ENCODE measurements at regions not wholly inside any gene's neighbourhood (a gene's known extent, or its start where the extent isn't known, plus 50 kb on each side); places are given as distances from the start of the nearest gene placed in this dataset.

- TF ChIP-seq POLR2A (IDR thresholded peaks at IDR 0.05) (no peak), CTCF (IDR thresholded peaks at IDR 0.05) (no peak), POLR2AphosphoS5 (IDR thresholded peaks at IDR 0.05; ENCODE audit: insufficient read depth in 1 of 2, low read depth in 1 of 2) (no peak)
Observed at GRCh38 chr9:108419379-108419778, 436.4 kb downstream of the ACTL7B start.

Measured in vagina (tissue), 2 donors.